ENCODE measurements at regions not wholly inside any gene's neighbourhood (a gene's known extent, or its start where the extent isn't known, plus 50 kb on each side); places are given as distances from the start of the nearest gene placed in this dataset.

DNA sequence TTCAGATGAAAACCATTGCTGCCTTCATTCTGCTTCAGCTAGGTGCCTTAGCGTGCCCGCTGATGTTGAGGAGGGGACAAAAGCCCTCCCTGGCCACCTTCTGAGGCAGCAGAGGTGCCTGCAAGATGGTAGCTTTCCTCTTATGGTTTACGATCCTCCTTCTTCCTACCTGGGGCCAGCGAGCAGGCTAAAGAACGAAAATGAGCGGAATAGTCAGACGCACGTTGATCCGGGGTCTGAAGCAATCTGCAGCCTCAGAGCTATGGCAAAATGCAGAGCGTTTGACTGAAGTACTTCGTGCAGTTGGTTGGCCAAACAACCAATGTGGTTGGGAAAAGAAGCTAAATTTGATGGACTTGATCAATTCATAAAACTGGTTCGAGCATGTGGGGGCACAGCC lies 95.5 kb downstream of the GATA3 start:
- DNase-seq, result no peak
- Mint-ChIP-seq H3K9me3 (ENCODE audit: unreplicated experiment) (peaks cover under 1% of the 10 kb centered on the region), H3K4me3 (ENCODE audit: unreplicated experiment) (no peak overlapping the region), H3K36me3 (ENCODE audit: unreplicated experiment) (peaks cover 5% of the 10 kb centered on the region), H3K27ac (ENCODE audit: unreplicated experiment) (no peak overlapping the region), H3K4me1 (ENCODE audit: low read depth, unreplicated experiment) (no peaks in the 10 kb centered on the region), H3K27me3 (ENCODE audit: unreplicated experiment) (peaks cover 2% of the 10 kb centered on the region)
- TF ChIP-seq, protein P1, sequence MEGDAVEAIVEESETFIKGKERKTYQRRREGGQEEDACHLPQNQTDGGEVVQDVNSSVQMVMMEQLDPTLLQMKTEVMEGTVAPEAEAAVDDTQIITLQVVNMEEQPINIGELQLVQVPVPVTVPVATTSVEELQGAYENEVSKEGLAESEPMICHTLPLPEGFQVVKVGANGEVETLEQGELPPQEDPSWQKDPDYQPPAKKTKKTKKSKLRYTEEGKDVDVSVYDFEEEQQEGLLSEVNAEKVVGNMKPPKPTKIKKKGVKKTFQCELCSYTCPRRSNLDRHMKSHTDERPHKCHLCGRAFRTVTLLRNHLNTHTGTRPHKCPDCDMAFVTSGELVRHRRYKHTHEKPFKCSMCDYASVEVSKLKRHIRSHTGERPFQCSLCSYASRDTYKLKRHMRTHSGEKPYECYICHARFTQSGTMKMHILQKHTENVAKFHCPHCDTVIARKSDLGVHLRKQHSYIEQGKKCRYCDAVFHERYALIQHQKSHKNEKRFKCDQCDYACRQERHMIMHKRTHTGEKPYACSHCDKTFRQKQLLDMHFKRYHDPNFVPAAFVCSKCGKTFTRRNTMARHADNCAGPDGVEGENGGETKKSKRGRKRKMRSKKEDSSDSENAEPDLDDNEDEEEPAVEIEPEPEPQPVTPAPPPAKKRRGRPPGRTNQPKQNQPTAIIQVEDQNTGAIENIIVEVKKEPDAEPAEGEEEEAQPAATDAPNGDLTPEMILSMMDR (IDR thresholded peaks at IDR 0.05; ENCODE audit: partially characterized antibody, unreplicated experiment), result no peak

DNA sequence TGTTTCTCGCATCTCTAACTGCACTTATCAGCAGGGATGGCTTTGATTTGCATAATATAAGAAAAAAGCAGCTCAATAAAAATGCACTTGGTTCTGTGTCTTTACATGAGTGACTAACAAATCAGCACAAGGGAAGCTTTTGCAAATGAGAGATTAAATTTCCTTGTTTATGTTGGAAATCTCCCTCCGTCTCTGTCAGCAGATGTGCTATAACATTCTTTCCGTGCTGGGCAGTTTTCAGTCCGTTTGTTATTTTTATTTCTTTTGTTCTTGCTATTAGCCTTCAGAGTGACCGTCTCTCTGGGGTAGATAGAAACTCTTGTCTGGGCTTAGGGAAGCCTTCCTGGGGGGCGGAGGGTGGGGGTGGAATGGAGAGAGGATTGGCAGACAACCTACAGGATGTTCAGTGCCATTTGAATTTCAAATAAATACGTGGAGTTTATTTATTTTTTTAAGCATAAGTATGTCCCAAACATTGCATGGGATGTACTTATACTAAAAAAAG lies 96.0 kb downstream of the GATA3 start:
- TF ChIP-seq, protein P1 (IDR thresholded peaks at IDR 0.05; ENCODE audit: partially characterized antibody, unreplicated experiment), result no peak
- peaks cover 5% of the 10 kb centered on the region for H3K36me3 Mint-ChIP-seq (ENCODE audit: unreplicated experiment)
- H3K27me3 Mint-ChIP-seq (ENCODE audit: unreplicated experiment), result peaks cover 2% of the 10 kb centered on the region
- no peak for DNase-seq
- H3K9me3 Mint-ChIP-seq (ENCODE audit: unreplicated experiment), result peaks cover 1% of the 10 kb centered on the region
- H3K4me3 Mint-ChIP-seq (ENCODE audit: unreplicated experiment), result no peak overlapping the region
- no peaks in the 10 kb centered on the region for H3K4me1 Mint-ChIP-seq (ENCODE audit: low read depth, unreplicated experiment)
- H3K27ac Mint-ChIP-seq (ENCODE audit: unreplicated experiment), result no peak overlapping the region

DNA sequence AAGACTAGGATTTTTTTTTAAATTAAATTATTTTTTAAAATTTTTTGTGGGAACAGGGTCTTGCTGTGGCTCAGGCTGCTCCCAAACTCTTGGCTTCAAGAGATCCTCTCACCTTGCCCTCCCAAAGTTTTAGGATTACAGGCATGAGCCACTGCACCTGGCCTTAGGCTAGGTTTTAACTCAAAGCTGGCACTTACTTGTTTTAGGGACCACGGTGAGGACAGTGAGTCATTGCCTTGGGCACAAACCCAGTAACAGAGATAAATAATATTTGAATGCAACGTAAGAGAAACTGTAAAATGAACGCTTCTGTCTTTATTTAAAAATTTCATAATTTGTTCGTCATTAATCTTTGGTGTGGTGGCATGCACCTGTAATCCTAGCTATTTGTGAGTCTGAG lies 96.6 kb downstream of the GATA3 start:
- Mint-ChIP-seq H3K27ac (ENCODE audit: unreplicated experiment) (no peak overlapping the region), H3K4me3 (ENCODE audit: unreplicated experiment) (no peak overlapping the region), H3K36me3 (ENCODE audit: unreplicated experiment) (peaks cover 5% of the 10 kb centered on the region), H3K9me3 (ENCODE audit: unreplicated experiment) (peaks cover 1% of the 10 kb centered on the region), H3K4me1 (ENCODE audit: low read depth, unreplicated experiment) (no peaks in the 10 kb centered on the region), H3K27me3 (ENCODE audit: unreplicated experiment) (peaks cover 2% of the 10 kb centered on the region)
- TF ChIP-seq, protein P1 (IDR thresholded peaks at IDR 0.05; ENCODE audit: partially characterized antibody, unreplicated experiment), result no peak
- DNase-seq, result no peak

DNA sequence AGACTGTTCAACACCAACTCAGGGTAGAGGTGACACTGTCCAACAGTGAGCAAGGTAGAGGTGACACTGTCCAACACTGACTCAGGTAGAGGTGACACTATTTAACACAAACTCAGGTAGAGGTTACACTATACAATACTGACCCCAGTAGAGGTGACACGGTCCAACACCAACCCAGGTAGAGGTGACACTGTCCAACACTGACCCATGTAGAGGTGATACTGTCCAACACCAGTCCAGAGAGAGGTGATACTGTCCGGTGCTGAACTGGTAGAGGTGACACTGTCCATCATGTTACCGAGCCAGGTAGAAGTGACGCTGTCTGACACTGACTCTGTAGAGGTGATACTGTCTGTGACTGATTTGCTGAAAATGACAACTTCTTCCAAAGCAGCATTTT lies 102.4 kb downstream of the GATA3 start:
- TF ChIP-seq, protein P1 (IDR thresholded peaks at IDR 0.05; ENCODE audit: partially characterized antibody, unreplicated experiment), result no peak
- H3K36me3 Mint-ChIP-seq (ENCODE audit: unreplicated experiment), result no peaks in the 10 kb centered on the region
- DNase-seq, result no peak
- H3K4me3 Mint-ChIP-seq (ENCODE audit: unreplicated experiment), result no peak overlapping the region
- H3K4me1 Mint-ChIP-seq (ENCODE audit: low read depth, unreplicated experiment), result no peaks in the 10 kb centered on the region
- peaks cover 1% of the 10 kb centered on the region for H3K9me3 Mint-ChIP-seq (ENCODE audit: unreplicated experiment)
- H3K27me3 Mint-ChIP-seq (ENCODE audit: unreplicated experiment), result peaks cover 3% of the 10 kb centered on the region
- no peak overlapping the region for H3K27ac Mint-ChIP-seq (ENCODE audit: unreplicated experiment)

DNA sequence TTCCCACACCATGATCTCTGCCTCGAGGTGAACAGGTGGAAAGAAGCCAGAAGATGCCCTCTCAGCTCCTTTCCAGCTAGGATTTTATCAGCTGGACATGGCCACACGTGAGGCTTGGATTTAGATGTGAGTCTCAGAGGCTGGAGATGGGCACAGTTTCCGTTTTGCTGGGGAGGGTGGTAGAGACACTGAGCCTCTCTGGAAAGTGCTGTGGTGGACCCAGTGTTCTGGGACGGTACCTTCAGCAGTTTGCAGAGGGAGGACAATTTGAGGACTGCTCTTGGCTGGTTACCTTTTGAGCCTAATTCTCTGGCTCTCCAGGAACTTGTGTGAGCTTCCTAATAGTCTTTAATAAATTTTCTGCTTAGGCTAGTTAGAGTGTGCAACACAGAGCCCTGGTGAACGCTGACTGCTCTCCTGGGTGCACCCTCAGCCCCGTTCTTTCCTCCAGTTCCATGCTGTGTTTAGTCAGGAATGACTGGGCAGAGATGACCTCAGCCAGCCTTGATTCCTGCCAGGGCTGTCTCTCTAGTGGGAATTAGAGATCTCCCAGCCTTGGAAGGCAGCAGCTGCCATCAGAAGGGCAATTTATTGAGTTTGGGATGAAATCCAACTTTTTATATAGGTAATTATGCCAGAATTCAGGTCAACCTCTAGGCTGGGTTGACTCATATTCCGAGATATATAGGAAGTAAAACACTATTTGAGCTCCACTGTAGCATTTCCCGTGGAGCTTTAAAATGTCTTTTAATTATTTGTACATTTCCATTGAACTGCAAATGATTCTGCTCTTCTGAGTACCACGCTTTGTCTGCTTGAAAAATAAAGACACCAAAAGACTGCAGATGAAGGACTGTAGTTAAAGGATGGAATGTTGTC lies 103.9 kb downstream of the GATA3 start:
- no peak overlapping the region for H3K4me3 Mint-ChIP-seq (ENCODE audit: unreplicated experiment)
- no peaks in the 10 kb centered on the region for H3K36me3 Mint-ChIP-seq (ENCODE audit: unreplicated experiment)
- H3K9me3 Mint-ChIP-seq (ENCODE audit: unreplicated experiment), result peaks cover 1% of the 10 kb centered on the region
- H3K27me3 Mint-ChIP-seq (ENCODE audit: unreplicated experiment), result peaks cover 3% of the 10 kb centered on the region
- TF ChIP-seq, protein P1 (IDR thresholded peaks at IDR 0.05; ENCODE audit: partially characterized antibody, unreplicated experiment), result no peak
- H3K27ac Mint-ChIP-seq (ENCODE audit: unreplicated experiment), result no peak overlapping the region
- DNase-seq, result no peak
- H3K4me1 Mint-ChIP-seq (ENCODE audit: low read depth, unreplicated experiment), result no peaks in the 10 kb centered on the region
